GM12891 (cell line): ENCODE measurements at regions not wholly inside any gene's neighbourhood (a gene's known extent, or its start where the extent isn't known, plus 50 kb on each side); places are given as distances from the start of the nearest gene placed in this dataset.

Source experiments
- DNase-seq: peaks from one replicate; pipeline ENCODE4 v3.0.0; 2011; ENCODE audit warnings: low spot score; ENCODE audit not compliant: insufficient read length
- FAIRE-seq: peaks from 2 replicates; lab custom pipeline; 2011; peaks lifted over from hg19 to GRCh38; lab: Jason Lieb, UNC
- PAX5 ChIP-seq: IDR thresholded peaks from 2 replicates; pipeline ENCODE4 v1.6.1; 2011; ENCODE audit warnings: low read length, moderate library complexity, mild to moderate bottlenecking; ENCODE audit not compliant: insufficient read depth, severe bottlenecking
- POLR2A ChIP-seq: IDR thresholded peaks from 2 replicates; pipeline ENCODE4 v1.6.1; 2011; ENCODE audit warnings: low read depth, low read length, control low read depth
- POLR2AphosphoS5 ChIP-seq: IDR thresholded peaks from 2 replicates; pipeline ENCODE4 v1.6.1; 2011; ENCODE audit warnings: low read depth, low read length, control low read depth
- POU2F2 ChIP-seq: IDR thresholded peaks from 2 replicates; pipeline ENCODE4 v1.6.1; 2011; ENCODE audit warnings: low read depth, mild to moderate bottlenecking, control low read depth, low read length, moderate library complexity
- SPI1 ChIP-seq: IDR thresholded peaks from 2 replicates; pipeline ENCODE4 v1.6.1; 2011; ENCODE audit warnings: low read depth, low read length, control low read depth
- TAF1 ChIP-seq: IDR thresholded peaks from 2 replicates; pipeline ENCODE4 v1.6.1; 2011; ENCODE audit warnings: low read depth, low read length, control low read depth

DNA sequence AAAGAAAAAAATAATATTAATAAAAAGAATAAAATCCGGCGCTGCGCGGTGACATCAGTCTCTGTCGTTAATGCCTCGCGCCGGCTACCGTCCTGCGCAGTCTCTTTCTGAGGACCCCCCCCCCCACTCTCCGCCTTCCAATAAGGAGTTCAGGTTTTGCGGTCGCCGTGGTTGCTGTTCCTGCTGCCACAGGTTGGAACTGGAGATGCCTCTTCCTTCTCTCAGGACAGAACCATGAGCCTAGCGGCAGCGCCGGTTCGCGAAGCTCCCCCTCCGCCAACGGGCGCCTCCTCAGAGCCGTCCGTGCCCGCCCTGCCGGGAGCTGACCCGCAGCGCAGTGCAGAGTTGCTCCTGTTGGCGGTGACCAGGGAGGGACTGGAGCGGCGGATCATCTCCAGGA is 2093.4 kb downstream of the TP53TG3F start:
- FAIRE-seq (no peak), DNase-seq (no peak)
- TF ChIP-seq PAX5 (no peak), POU2F2 (no peak), TAF1 (no peak), SPI1 (no peak), POLR2A (no peak), POLR2AphosphoS5 (no peak)

DNA sequence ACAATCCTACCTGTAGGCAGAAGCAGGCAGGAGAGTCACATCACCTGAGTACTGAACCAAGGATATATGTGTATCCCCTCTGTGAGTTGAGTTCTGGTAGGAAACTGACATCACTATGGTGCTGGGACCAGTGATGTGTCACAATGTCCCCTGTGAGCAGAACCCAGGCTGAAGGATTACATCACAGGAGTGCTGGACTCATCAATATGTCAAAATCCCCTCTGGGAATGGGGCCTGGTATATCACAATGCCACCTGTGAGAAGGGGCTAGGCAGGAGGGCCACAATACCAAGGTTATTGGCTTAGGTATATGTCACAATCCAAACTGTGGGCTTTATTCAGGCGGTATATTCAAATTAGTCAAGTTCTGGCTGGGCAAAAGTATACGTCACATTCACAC is 2098.3 kb downstream of the TP53TG3F start:
- no peak for TF ChIP-seq TAF1
- no peak for TF ChIP-seq PAX5
- TF ChIP-seq POLR2A = no peak
- no peak for TF ChIP-seq POU2F2
- TF ChIP-seq SPI1 = no peak
- no peak for TF ChIP-seq POLR2AphosphoS5
- FAIRE-seq (no peak), DNase-seq (no peak)

DNA sequence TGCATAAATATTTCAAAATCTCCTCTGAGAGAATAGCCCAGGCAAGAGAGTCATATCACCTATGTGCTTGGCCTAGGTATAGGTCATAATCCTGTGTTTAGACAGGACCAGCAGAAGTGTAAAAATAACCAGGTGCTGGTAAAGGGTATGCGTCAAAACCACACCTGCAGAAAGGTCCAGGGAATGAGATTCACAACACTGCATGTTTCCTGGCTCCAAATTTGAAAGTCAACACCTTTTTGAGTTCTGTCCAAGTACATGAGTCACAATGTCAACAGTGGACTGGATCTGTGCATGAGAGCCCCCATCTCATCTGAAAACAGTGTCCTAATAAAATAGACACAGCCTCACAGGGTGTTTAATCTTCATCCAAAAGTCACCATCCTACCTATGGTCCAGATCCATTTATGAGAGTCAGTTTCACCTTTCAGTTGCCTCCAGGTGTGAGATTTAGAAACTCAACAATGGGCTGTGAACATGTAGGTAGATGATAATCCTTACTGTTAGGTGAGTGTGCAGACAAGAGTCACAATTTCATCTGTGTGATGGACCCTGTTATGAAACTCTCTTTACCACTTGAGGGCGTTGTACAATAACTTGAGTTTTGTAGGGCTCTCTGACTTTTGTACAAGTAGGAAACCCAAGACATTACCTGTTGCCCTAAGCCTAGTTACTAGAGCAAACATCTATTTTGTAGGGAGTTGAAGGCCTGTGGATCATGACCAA is 2100.7 kb downstream of the TP53TG3F start:
- no peak for TF ChIP-seq PAX5
- no peak for FAIRE-seq
- DNase-seq = no peak

- no peak for FAIRE-seq
- TF ChIP-seq TAF1 (no peak), POLR2AphosphoS5 (no peak), SPI1 (no peak), POU2F2 (no peak), POLR2A (no peak), PAX5 (no peak)
- DNase-seq = no peak
Observed at GRCh38 chr16:35560637-35560984, 2101.2 kb downstream of the TP53TG3F start.

- FAIRE-seq = no peak
- TF ChIP-seq POLR2AphosphoS5 (no peak), TAF1 (no peak), PAX5 (no peak), POU2F2 (no peak), POLR2A (no peak), SPI1 (no peak)
- no peak for DNase-seq
Observed at GRCh38 chr16:35561346-35561745, 2101.9 kb downstream of the TP53TG3F start.

DNA sequence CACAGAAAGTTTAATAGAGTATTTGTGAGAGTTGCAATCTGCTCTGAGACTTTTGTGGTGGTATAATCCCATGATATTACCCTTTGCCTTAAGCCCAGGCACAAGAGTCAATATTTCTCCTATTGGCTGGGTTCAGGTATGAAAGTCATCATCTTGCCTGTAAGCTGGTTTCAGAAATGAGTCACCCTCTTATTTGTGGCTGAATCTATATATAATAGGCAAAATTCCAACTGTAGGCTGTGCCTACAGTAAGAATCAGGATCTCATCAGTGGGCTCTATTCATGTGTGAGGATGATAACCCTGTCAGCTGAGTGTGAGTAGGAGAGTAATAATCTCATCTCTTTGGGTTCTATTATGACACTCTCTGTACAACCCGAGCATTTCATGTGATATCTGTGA is 2103.1 kb downstream of the TP53TG3F start:
- DNase-seq = no peak
- no peak for TF ChIP-seq POLR2AphosphoS5
- no peak for TF ChIP-seq PAX5
- no peak for TF ChIP-seq SPI1
- TF ChIP-seq TAF1 = no peak
- no peak for TF ChIP-seq POU2F2
- no peak for FAIRE-seq

DNA sequence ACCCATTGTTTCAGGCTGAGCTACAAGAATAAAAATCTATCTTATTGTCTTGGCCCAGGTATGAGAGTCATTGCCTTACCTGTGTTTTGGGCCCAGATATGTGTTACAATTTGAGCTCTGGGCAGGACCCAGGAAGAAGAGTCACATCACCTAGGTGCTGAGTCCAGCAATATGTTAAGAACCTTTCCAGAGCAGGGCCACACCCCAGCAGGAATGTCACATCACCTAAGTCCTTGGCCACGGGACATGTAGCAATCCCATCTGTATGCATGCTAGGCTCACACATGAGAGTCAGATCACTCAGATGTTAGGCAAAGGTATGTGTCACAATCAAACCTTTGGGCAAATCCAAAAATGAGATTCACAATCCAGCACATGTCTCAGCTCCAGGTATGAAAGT is 2103.5 kb downstream of the TP53TG3F start:
- no peak for TF ChIP-seq PAX5
- no peak for TF ChIP-seq POLR2AphosphoS5
- TF ChIP-seq POLR2A = no peak
- no peak for TF ChIP-seq TAF1
- TF ChIP-seq POU2F2 = no peak
- no peak for TF ChIP-seq SPI1
- DNase-seq = no peak
- FAIRE-seq = no peak

- DNase-seq = no peak
- TF ChIP-seq POLR2AphosphoS5 (no peak), PAX5 (no peak), POU2F2 (no peak), TAF1 (no peak), SPI1 (no peak), POLR2A (no peak)
- FAIRE-seq = no peak
Observed at GRCh38 chr16:35564148-35564547, 2104.7 kb downstream of the TP53TG3F start.

DNA sequence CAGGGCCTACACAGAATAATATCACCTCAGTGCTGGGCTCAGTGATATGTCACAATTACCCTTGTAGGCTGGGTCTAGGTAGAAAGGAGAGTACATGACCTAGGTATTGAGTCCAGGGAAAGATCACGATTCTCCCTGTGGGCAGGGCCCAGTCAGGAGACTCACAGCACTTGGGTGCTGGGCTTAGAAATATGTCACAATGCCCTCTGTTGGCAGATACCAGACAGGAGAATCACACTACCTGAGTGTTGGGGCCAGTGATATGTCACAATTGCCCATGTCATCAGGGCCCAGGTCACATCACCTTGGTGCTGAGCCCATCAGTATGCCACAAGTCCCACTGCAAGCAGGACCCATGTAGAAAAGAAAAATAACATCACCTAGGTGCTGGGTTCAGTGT is 2105.5 kb downstream of the TP53TG3F start:
- FAIRE-seq = no peak
- no peak for DNase-seq
- no peak for TF ChIP-seq PAX5
- TF ChIP-seq POLR2AphosphoS5 = no peak
- TF ChIP-seq SPI1 = no peak

DNA sequence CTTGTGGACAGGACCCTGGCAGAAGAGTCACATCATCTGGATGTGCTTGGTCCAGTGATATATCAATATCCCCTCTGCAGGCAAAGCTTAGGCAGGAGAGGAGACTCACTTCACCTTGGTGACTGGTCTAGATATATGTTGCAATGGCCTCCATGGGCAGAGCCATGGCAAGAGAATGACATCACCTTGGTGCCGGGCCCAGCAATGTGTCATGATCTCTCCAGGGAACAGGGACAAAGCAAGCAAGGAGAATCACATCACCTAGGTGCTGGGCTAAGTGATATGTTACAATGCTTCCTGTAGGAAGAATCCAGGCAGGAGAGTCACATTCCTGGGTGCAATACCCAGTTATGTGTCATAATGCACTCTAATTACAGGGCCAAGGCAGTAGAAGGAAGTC is 2106.2 kb downstream of the TP53TG3F start:
- FAIRE-seq (no peak), DNase-seq (no peak)
- no peak for TF ChIP-seq SPI1
- no peak for TF ChIP-seq PAX5
- no peak for TF ChIP-seq POU2F2
- TF ChIP-seq POLR2A = no peak
- no peak for TF ChIP-seq POLR2AphosphoS5
- no peak for TF ChIP-seq TAF1

DNA sequence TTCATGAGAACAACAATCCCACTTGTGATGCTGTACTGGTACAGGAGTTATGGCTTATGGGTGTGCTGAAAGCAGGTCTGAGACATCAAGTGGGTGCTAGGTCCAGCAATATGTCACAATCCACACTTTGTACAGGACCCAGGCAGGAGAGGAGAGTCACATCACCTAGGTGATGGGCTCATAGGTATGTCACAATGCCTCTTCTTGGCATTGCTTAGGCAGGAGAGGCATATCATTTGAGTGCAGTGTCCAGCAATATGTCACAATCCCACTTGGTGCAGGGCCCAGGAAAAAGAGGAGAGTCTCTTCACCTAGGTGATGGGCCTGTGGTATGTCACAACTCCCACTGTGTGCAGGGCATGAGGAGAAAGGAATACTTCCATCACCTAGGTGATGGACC is 2110.0 kb downstream of the TP53TG3F start:
- FAIRE-seq (no peak), DNase-seq (no peak)
- no peak for TF ChIP-seq POLR2AphosphoS5
- TF ChIP-seq POLR2A = no peak
